ENCODE measurements at regions not wholly inside any gene's neighbourhood (a gene's known extent, or its start where the extent isn't known, plus 50 kb on each side); places are given as distances from the start of the nearest gene placed in this dataset.

GRCh38 chr22:49032821-49033220 is 794.9 kb downstream of the BRD1 start:
- DNase-seq (ENCODE audit: low read depth, low spot score) (no peak), ATAC-seq (no peak)
- H3K27ac ChIP-seq (ENCODE audit: low read depth, low read length) = no peak overlapping the region
- no peak overlapping the region for H2AFZ ChIP-seq (ENCODE audit: low read depth, low read length, poor library complexity, severe bottlenecking)
- H3K9me2 ChIP-seq (ENCODE audit: insufficient read depth) = no peaks in the 10 kb centered on the region
- H3K27me3 ChIP-seq (ENCODE audit: insufficient read depth, low read length) = peaks cover 36% of the 10 kb centered on the region
- no peak overlapping the region for H3K4me2 ChIP-seq (ENCODE audit: low read length)
- ChIA-PET RAD21 (ENCODE audit: low non-redundant PET in 1 of 2, low total read pairs in 2 of 2, uncharacterized antibody in 2 of 2, unreplicated experiment in 2 of 2) (no interaction called here), CTCF (no interaction called here), POLR2A (no interaction called here)
- BruUV-seq (replicated peaks) = no TSS peak
- no peaks in the 10 kb centered on the region for H3K9me3 ChIP-seq (ENCODE audit: control insufficient read depth in 1 of 2, insufficient read depth in 1 of 2, low read depth in 1 of 2, low read length in 2 of 2)
- no peaks in the 10 kb centered on the region for H3K4me1 ChIP-seq (ENCODE audit: control insufficient read depth in 1 of 2, insufficient read depth in 2 of 2, low read length in 2 of 2)
- no peaks in the 10 kb centered on the region for H3K79me2 ChIP-seq (ENCODE audit: insufficient read depth, low read length)
- intact Hi-C loops (cut with micrococcal nuclease) = no loop called here
- no peaks in the 10 kb centered on the region for H3K36me3 ChIP-seq (ENCODE audit: control insufficient read depth in 1 of 2, insufficient read depth in 2 of 2, low read length in 2 of 2)
- H3K9ac ChIP-seq (ENCODE audit: low read length) = no peak overlapping the region
- H4K20me1 ChIP-seq (ENCODE audit: insufficient read depth) = no peaks in the 10 kb centered on the region
- TF ChIP-seq ZFX (IDR thresholded peaks at IDR 0.05) (no peak), CEBPB (IDR thresholded peaks at IDR 0.05; ENCODE audit: low read depth) (no peak), POLR2A (IDR thresholded peaks at IDR 0.05; ENCODE audit: borderline replicate concordance, extremely low read depth, insufficient read depth, insufficient read length) (no peak), FOSL1 (IDR thresholded peaks at IDR 0.05; ENCODE audit: low read depth) (no peak), MAX (IDR thresholded peaks at IDR 0.05) (no peak), SIN3A (IDR thresholded peaks at IDR 0.05; ENCODE audit: low read depth) (no peak), ELF1 (IDR thresholded peaks at IDR 0.05; ENCODE audit: borderline replicate concordance, low read depth) (no peak), YY1 (IDR thresholded peaks at IDR 0.05; ENCODE audit: extremely low read depth, insufficient replicate concordance, low read depth, low read length) (no peak), ATF3 (IDR thresholded peaks at IDR 0.05) (no peak), REST (IDR thresholded peaks at IDR 0.05; ENCODE audit: low read depth) (no peak), JUND (IDR thresholded peaks at IDR 0.05) (no peak), ZNF274 (IDR thresholded peaks at IDR 0.05; ENCODE audit: low read depth, low read length) (no peak), SP1 (IDR thresholded peaks at IDR 0.05; ENCODE audit: low read depth) (no peak), EZH2 (IDR thresholded peaks at IDR 0.05) (no peak)
- H3K4me3 ChIP-seq (replicated peaks in 1 of 2; ENCODE audit: low read depth in 1 of 2, low read length in 2 of 2) = no peak overlapping the region
